22Rv1 (cell line): ENCODE measurements at regions not wholly inside any gene's neighbourhood (a gene's known extent, or its start where the extent isn't known, plus 50 kb on each side); places are given as distances from the start of the nearest gene placed in this dataset.

ENCODE experiments used
- CTCF ChIP-seq: fragments of 450-650 bp; IDR thresholded peaks from 2 replicates; pipeline ENCODE4 v1.5.1; 2017; ENCODE audit warnings: mild to moderate bottlenecking
- ZFX ChIP-seq: fragments of 450-650 bp; IDR thresholded peaks from 2 replicates; pipeline ENCODE4 v1.6.1; 2017; ENCODE audit warnings: antibody characterized with exemption, borderline replicate concordance

GRCh38 chr12:91959220-91959619, 186.4 kb downstream of the BTG1 start:
- no peak for TF ChIP-seq CTCF
- no peak for TF ChIP-seq ZFX
